ENCODE measurements at regions not wholly inside any gene's neighbourhood (a gene's known extent, or its start where the extent isn't known, plus 50 kb on each side); places are given as distances from the start of the nearest gene placed in this dataset.

GRCh38 chr2:7997279-7997678 is 684.6 kb upstream of the ID2 start:
- Histone ChIP-seq H3K27me3 (no peaks in the 10 kb centered on the region), H3K27ac (no peak overlapping the region), H3K4me1 (no peaks in the 10 kb centered on the region), H3K36me3 (no peaks in the 10 kb centered on the region), H3K9me3 (no peaks in the 10 kb centered on the region), H3K4me3 (no peak overlapping the region)
- intact Hi-C loops (cut with DNase I; ENCODE audit: low total_unique reads) = no loop called here
- TF ChIP-seq CTCF (IDR thresholded peaks at IDR 0.05) = no peak
- no peak for TF ChIP-seq POLR2A (IDR thresholded peaks at IDR 0.05)
- DNase-seq = no peak

- DNase-seq = no peak
- TF ChIP-seq CTCF (IDR thresholded peaks at IDR 0.05) (no peak), POLR2A (IDR thresholded peaks at IDR 0.05) (no peak)
- H3K9me3 ChIP-seq = no peaks in the 10 kb centered on the region
- H3K4me1 ChIP-seq = no peaks in the 10 kb centered on the region
- no peaks in the 10 kb centered on the region for H3K36me3 ChIP-seq
- no peak overlapping the region for H3K4me3 ChIP-seq
- no peak overlapping the region for H3K27ac ChIP-seq
- intact Hi-C loops (cut with DNase I; ENCODE audit: low total_unique reads) = no loop called here
- no peaks in the 10 kb centered on the region for H3K27me3 ChIP-seq
Measured at GRCh38 chr2:7999683-8000476, 682.0 kb upstream of the ID2 start.

- Histone ChIP-seq H3K4me1 (no peaks in the 10 kb centered on the region), H3K9me3 (no peaks in the 10 kb centered on the region), H3K4me3 (no peak overlapping the region), H3K27ac (no peak overlapping the region), H3K36me3 (no peaks in the 10 kb centered on the region), H3K27me3 (no peaks in the 10 kb centered on the region)
- intact Hi-C loops (cut with DNase I; ENCODE audit: low total_unique reads) = no loop called here
- no peak for TF ChIP-seq POLR2A (IDR thresholded peaks at IDR 0.05)
- TF ChIP-seq CTCF (IDR thresholded peaks at IDR 0.05) = no peak
- DNase-seq = no peak
Measured at GRCh38 chr2:8000870-8001269, 681.0 kb upstream of the ID2 start.

GRCh38 chr2:8002765-8003393 is 679.0 kb upstream of the ID2 start:
- Histone ChIP-seq H3K4me3 (no peak overlapping the region), H3K9me3 (no peaks in the 10 kb centered on the region), H3K27ac (peak overlapping the region; percentile 79 to 90), H3K27me3 (no peaks in the 10 kb centered on the region), H3K4me1 (no peaks in the 10 kb centered on the region), H3K36me3 (no peaks in the 10 kb centered on the region)
- intact Hi-C loops (cut with DNase I; ENCODE audit: low total_unique reads) = no loop called here
- no peak for DNase-seq
- TF ChIP-seq POLR2A (IDR thresholded peaks at IDR 0.05) (no peak), CTCF (IDR thresholded peaks at IDR 0.05) (no peak)

DNA sequence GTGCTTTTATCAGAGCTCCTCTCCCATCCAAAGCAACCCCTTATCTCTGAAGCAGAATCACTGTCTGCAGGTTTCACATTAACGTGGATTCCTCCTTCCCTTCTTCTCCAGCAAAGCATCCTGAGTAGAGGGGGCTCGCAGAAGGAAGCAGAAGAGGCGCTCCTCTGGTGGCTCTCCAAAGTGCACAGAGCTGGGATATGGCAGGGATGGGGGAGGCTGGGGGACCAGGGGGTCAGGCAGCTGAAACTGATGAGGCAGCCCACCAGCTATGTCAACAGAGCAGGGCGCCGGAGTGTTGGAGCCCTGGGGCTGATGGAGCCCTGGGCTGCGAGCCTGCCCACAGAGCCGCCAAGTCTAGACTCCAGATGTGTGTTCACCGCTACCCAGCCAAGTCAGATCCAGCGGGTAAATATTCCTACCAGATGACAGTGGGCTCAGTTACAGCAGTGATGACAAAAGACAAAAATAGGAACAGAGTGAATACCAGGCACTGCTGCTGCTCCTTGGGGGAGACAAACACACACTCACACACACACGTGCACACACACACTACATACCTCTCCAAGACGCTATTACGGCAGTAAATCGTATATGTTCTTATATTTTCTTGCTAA is 678.3 kb upstream of the ID2 start:
- intact Hi-C loops (cut with DNase I; ENCODE audit: low total_unique reads) = no loop called here
- H3K4me3 ChIP-seq = peak overlapping the region in 1 of 2 donors; percentile 19
- H3K27me3 ChIP-seq = no peaks in the 10 kb centered on the region

More for the DNA sequence above, 678.3 kb upstream of the ID2 start:
- Histone ChIP-seq H3K27ac (peak overlapping the region; percentile 79 to 90), H3K36me3 (no peaks in the 10 kb centered on the region), H3K4me1 (no peaks in the 10 kb centered on the region), H3K9me3 (no peaks in the 10 kb centered on the region)
- TF ChIP-seq CTCF (IDR thresholded peaks at IDR 0.05) (no peak), POLR2A (IDR thresholded peaks at IDR 0.05) (no peak)
- peak; percentile 60 to 65 for DNase-seq
